ENCODE measurements at regions not wholly inside any gene's neighbourhood (a gene's known extent, or its start where the extent isn't known, plus 50 kb on each side); places are given as distances from the start of the nearest gene placed in this dataset.

- TF ChIP-seq JUND (IDR thresholded peaks at IDR 0.05; ENCODE audit: low read depth): no peak
- no peak for DNase-seq (ENCODE audit: low read depth in 1 of 2, low spot score in 1 of 2)
- in situ Hi-C loops (cut with HindIII; ENCODE audit: low pct_unique_long_range_greater_than_20kb, low sequenced_read_pairs): no loop called here
Observed at GRCh38 chr3:153572654-153573053, 410.6 kb downstream of the RAP2B start.

DNA sequence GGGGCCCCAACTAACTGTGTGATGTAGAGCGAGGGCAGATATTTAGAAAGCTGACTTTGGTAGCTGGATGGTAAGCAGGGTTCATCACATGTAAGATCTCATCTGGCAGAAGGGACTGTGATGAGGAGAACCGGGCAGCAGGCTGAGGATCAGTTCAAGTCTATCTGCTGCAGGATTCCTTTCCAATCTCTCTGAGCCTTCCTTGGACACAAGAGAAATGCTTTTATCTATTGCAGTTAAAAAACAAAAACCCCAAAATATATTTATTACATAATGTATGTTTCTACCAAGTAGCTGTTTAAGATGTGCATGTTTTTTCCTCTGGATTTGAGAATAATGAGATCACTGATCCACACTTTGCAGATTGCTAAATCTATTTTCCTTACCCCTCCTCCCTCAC, 411.5 kb downstream of the RAP2B start:
- DNase-seq (ENCODE audit: low read depth in 1 of 2, low spot score in 1 of 2): no peak
- in situ Hi-C loops (cut with HindIII; ENCODE audit: low pct_unique_long_range_greater_than_20kb, low sequenced_read_pairs): no loop called here
- no peak for TF ChIP-seq JUND (IDR thresholded peaks at IDR 0.05; ENCODE audit: low read depth)

DNA sequence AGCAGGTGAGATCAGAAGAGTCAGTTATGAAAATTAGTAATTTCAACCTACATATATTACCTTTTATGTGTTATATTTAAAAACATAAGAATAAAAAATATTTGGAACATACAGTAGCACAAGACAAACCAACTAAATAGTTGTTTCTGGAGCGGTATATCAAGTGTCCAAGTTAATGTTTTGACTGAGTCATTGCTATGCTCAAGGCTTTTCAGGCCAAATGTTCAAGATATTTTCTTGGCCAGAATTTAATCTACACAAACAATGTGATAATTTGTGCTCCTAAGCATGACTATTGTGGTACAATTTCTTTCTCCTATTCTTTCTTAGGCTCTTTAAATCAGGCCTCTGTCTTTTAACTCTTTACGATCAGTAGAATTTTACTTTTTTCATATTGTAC, 412.4 kb downstream of the RAP2B start:
- DNase-seq (ENCODE audit: low read depth in 1 of 2, low spot score in 1 of 2): no peak
- no peak for TF ChIP-seq JUND (IDR thresholded peaks at IDR 0.05; ENCODE audit: low read depth)
- in situ Hi-C loops (cut with HindIII; ENCODE audit: low pct_unique_long_range_greater_than_20kb, low sequenced_read_pairs): no loop called here

DNA sequence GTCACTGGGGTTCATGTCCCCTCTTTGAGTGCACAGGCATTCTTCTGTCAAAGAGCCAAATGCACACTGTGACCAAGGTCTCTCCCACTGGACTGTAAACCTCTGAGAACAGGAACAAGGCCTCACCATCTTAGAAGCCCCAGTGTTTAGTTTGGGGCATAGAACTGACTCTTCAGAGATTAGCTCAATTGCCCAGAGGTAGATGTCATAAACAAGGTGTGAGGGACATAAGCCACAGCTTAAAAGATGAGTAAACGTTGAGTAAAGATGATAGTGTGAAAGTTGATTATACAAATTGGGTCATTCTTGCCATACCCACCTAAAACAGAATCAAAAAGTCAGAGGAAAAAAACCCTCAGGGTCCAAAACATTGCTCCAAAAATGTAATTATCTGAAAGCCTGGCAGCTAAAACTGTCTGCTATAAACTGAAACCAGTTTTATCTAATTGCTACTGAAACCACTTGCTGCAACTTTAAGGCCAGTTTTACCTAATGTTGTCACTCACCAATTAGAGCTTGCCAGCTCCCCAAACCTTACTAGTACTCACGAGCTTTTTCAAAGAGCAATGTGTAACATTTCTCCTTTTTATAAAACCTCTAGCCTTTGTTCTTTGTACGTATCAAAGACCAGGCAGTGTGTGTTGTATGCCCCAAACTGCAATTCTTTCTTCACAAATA, 415.2 kb downstream of the RAP2B start:
- no peak for DNase-seq (ENCODE audit: low read depth in 1 of 2, low spot score in 1 of 2)
- no peak for TF ChIP-seq JUND (IDR thresholded peaks at IDR 0.05; ENCODE audit: low read depth)
- in situ Hi-C loops (cut with HindIII; ENCODE audit: low pct_unique_long_range_greater_than_20kb, low sequenced_read_pairs): loop anchor here (25.0 kb wide), 1 partner anchor 515 kb away; no protein-coding TSS in a partner anchor

DNA sequence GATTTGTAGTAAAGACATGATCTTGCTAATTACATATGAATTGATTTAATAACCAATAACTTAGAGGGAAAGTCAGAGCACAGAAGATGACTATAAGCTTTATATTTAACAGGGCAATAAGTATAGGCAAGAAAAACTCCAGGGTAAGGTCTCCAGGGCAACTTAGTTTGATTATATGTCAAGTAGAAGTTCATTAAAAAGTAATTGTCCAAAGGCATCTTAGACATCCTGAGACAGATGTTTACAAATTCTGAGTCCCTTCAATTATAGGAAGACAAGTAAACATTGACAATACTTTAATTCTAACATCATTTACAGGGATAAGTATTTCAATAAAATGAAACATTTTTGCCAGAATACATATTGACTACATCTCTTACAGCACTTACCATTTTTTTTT, 416.0 kb downstream of the RAP2B start:
- no peak for DNase-seq (ENCODE audit: low read depth in 1 of 2, low spot score in 1 of 2)
- in situ Hi-C loops (cut with HindIII; ENCODE audit: low pct_unique_long_range_greater_than_20kb, low sequenced_read_pairs): loop anchor here (25.0 kb wide), 1 partner anchor 516 kb away; no protein-coding TSS in a partner anchor
- no peak for TF ChIP-seq JUND (IDR thresholded peaks at IDR 0.05; ENCODE audit: low read depth)

- no peak for DNase-seq (ENCODE audit: low read depth in 1 of 2, low spot score in 1 of 2)
- no peak for TF ChIP-seq JUND (IDR thresholded peaks at IDR 0.05; ENCODE audit: low read depth)
- in situ Hi-C loops (cut with HindIII; ENCODE audit: low pct_unique_long_range_greater_than_20kb, low sequenced_read_pairs): loop anchor here (25.0 kb wide), 1 partner anchor 528 kb away; no protein-coding TSS in a partner anchor
Observed at GRCh38 chr3:153590051-153590450, 428.0 kb downstream of the RAP2B start.

DNA sequence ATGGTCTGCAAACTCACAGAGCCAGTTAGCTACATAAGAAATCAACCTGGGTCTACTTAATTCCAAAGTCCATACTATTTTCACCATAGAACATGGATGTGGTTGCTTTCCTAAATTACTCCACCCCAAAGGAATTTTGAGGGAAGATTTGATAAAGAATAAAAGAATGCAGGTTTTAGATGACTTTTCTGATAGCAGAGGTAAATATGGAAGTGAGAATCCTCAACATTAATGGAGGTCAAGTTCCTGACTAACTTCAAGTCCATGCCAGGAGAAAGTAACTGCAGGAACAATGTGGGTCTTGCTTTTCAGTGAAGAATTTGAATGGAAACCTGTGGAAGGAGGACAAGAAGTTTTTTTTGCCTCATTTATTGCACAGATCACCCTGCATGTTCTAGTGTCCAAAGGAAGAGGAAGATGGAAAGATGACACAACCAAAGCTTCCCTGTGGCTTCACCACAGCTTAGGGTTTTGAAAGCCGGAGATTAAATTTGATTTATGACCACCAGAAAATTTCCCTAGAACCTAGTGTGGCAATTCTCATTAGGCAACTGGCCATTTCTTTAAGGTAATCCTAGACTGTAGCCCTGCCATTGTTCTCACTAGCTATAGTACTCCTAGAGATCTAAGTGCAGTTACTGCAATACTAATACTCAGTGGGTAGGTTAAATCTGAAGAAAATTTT, 429.7 kb downstream of the RAP2B start:
- in situ Hi-C loops (cut with HindIII; ENCODE audit: low pct_unique_long_range_greater_than_20kb, low sequenced_read_pairs): loop anchor here (25.0 kb wide), 1 partner anchor 529 kb away; no protein-coding TSS in a partner anchor
- peak in 1 of 2 experiments; percentile 17 for DNase-seq (ENCODE audit: low read depth in 1 of 2, low spot score in 1 of 2)
- TF ChIP-seq JUND (IDR thresholded peaks at IDR 0.05; ENCODE audit: low read depth): no peak

GRCh38 chr3:153595186-153595815, 433.3 kb downstream of the RAP2B start:
- peak; percentile 35 to 71 for DNase-seq (ENCODE audit: low read depth in 1 of 2, low spot score in 1 of 2)
- in situ Hi-C loops (cut with HindIII; ENCODE audit: low pct_unique_long_range_greater_than_20kb, low sequenced_read_pairs): loop anchor here (25.0 kb wide), 1 partner anchor 533 kb away; no protein-coding TSS in a partner anchor
- no peak for TF ChIP-seq JUND (IDR thresholded peaks at IDR 0.05; ENCODE audit: low read depth)

DNA sequence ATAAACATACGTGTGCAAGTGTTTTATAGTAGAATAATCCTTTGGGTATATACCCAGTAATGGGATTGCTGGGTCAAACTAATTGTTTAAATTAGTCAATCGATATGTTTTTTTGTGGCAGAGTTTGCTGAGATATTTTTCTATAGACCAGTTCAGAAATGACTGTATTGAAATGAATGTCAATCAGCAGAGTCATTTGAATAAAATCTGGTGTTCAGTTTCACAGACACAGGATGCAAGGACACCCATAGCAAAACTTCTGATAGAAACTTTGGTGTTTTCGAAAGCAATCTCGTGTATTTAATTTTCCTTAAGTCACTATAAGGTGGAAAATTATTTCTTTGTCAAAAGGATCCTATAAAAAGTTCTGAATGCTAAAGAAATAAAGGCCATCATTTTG, 434.4 kb downstream of the RAP2B start:
- in situ Hi-C loops (cut with HindIII; ENCODE audit: low pct_unique_long_range_greater_than_20kb, low sequenced_read_pairs): loop anchor here (25.0 kb wide), 1 partner anchor 534 kb away; no protein-coding TSS in a partner anchor
- TF ChIP-seq JUND (IDR thresholded peaks at IDR 0.05; ENCODE audit: low read depth): no peak
- DNase-seq (ENCODE audit: low read depth in 1 of 2, low spot score in 1 of 2): no peak

DNA sequence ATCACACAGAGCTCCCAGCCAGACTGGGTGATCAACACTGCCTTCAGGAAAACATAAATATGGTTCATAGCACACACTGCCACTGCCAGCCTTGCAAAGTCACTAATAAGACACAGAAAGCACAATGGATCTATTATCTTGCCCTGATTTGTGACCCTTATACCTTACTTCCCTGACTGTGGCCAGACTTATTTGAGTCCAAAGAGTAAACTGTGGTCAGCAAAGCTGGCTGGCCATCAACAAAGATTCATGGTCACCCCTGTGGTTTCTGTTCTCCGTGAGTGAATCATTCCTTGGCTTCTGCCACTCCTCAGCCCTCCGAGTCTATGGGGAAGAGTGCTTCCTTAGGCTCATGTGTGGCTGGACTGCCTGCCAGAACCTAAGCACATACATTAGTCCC, 437.7 kb downstream of the RAP2B start:
- no peak for TF ChIP-seq JUND (IDR thresholded peaks at IDR 0.05; ENCODE audit: low read depth)
- in situ Hi-C loops (cut with HindIII; ENCODE audit: low pct_unique_long_range_greater_than_20kb, low sequenced_read_pairs): loop anchor here (25.0 kb wide), 1 partner anchor 537 kb away; no protein-coding TSS in a partner anchor
- no peak for DNase-seq (ENCODE audit: low read depth in 1 of 2, low spot score in 1 of 2)

- in situ Hi-C loops (cut with HindIII; ENCODE audit: low pct_unique_long_range_greater_than_20kb, low sequenced_read_pairs): no loop called here
- no peak for TF ChIP-seq JUND (IDR thresholded peaks at IDR 0.05; ENCODE audit: low read depth)
- no peak for DNase-seq (ENCODE audit: low read depth in 1 of 2, low spot score in 1 of 2)
Observed at GRCh38 chr3:153600896-153601295, 438.9 kb downstream of the RAP2B start.

DNA sequence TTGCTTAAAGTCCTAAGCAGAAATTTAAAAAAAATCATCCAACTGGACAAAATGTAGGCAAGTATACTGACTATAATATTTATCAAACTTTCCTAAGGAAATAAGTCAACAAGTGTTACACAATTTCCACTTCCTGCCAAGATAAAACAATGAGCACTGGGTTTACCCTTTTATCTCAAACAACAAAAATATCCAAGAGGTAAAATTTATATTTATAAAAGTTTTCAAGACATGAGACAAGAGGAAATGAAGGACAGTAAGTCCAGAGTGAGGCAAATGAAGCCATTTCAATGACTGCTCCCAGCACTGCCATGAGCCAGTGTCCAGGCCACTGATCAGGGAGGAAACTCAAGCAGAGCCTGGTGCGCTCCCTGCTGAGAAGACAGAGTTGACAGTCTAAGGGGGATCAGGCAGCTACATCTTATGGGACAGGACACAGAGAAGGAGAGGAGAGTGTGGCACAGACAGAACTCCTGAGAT, 439.4 kb downstream of the RAP2B start:
- no peak for TF ChIP-seq JUND (IDR thresholded peaks at IDR 0.05; ENCODE audit: low read depth)
- no peak for DNase-seq (ENCODE audit: low read depth in 1 of 2, low spot score in 1 of 2)
- in situ Hi-C loops (cut with HindIII; ENCODE audit: low pct_unique_long_range_greater_than_20kb, low sequenced_read_pairs): no loop called here

GRCh38 chr3:153602801-153603200, 440.8 kb downstream of the RAP2B start:
- DNase-seq (ENCODE audit: low read depth in 1 of 2, low spot score in 1 of 2): no peak
- in situ Hi-C loops (cut with HindIII; ENCODE audit: low pct_unique_long_range_greater_than_20kb, low sequenced_read_pairs): no loop called here
- TF ChIP-seq JUND (IDR thresholded peaks at IDR 0.05; ENCODE audit: low read depth): no peak

Data from T47D (cell line).